HG03108 (cell line): ENCODE measurements at regions not wholly inside any gene's neighbourhood (a gene's known extent, or its start where the extent isn't known, plus 50 kb on each side); places are given as distances from the start of the nearest gene placed in this dataset.

ENCODE experiments used
- ATAC-seq: cut with Tn5 transposase; IDR thresholded peaks from one replicate; pipeline ENCODE4 v1.9.1; 2021; ENCODE audit warnings: moderate library complexity; ENCODE audit not compliant: unreplicated experiment

DNA sequence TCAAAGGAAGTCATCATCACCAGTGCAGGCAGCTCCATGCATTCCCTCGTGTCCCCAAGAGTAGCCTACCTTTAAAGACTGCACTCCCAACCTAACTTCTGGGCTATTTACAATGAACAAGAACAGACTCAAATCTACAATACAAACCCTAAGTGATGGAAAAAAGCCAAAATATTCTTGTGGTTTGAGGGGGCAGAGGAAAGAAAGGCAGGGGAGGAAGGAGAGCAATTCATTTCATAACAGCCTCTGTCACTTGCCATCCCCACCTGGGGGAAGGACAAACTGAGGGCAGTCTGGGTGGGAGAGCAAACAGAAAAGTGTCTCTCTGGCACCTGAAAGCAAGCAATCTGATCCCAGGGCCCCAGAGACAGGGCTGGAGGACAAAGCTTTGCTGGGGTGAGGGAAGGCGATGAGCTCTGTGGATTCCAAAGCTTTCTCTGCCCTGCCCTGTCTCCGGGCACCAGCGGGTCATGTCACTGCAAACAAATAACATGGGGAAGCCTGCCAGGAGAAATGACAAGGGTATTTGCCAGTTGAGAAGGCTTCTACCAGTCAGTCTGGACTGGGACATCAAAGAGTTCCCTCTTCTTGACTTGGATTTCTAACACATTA lies 528.0 kb upstream of the TNP1 start:
- ATAC-seq = no peak

DNA sequence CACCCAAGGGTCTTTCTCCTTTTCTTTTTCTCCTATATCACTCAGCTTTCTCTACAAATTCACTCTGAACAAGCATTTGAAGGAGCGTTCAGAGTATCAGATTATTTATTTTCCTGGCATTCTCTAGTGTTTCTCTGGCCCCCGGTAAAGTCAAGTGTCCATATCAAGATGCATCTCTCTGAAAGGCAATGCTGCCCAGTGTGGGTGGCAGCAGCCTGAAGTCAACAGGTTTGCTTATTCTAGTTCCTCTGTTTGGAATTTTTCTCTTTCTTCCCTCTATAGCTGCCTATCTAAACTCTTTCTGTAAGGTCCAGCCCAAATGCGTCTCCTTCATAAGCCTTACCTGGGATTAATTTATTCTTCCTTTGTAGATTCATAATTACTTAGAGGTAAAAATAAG lies 526.2 kb upstream of the TNP1 start:
- ATAC-seq = no peak

- ATAC-seq = no peak
Measured at GRCh38 chr2:217383620-217384019, 523.8 kb upstream of the TNP1 start.

- ATAC-seq = no peak
Measured at GRCh38 chr2:217382794-217383193, 522.9 kb upstream of the TNP1 start.

DNA sequence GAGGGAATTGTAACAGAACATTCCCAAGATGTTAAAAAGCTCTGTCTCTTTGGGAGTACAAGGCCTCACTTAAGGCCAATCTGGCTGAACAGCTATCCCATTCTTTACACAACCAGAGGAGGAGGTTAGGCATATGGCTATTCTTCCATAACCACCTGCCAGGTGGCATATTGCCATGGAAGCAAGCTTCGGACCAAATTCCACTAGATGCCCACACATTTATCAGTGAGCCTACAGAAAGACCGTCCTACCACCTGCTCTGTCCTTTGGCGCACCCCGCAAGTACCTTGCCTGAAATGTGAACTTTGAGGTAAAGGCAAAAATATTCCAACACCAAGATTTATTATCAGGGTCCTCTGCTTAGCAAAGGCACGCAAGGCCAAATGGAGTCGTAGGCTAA lies 519.9 kb upstream of the TNP1 start:
- ATAC-seq = no peak

DNA sequence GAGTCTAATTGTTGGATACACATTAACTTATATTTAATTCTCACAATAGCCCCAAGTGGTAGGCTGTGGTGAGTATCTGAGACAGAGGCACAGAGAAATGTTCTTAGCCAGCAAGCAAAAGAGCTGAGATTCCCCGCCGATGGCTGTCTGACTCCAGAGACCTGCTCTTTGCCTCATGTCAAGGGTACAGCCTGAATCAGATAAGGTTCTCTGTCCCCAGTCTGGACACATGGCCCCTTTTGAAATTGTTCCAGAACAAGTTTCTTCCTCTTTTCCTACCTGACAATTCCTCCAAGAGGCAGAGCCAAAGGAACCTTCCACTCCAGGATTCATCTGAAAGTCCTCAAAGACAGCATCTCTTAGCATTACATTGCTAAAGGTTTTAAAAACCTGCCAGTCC lies 512.9 kb upstream of the TNP1 start:
- ATAC-seq = no peak

DNA sequence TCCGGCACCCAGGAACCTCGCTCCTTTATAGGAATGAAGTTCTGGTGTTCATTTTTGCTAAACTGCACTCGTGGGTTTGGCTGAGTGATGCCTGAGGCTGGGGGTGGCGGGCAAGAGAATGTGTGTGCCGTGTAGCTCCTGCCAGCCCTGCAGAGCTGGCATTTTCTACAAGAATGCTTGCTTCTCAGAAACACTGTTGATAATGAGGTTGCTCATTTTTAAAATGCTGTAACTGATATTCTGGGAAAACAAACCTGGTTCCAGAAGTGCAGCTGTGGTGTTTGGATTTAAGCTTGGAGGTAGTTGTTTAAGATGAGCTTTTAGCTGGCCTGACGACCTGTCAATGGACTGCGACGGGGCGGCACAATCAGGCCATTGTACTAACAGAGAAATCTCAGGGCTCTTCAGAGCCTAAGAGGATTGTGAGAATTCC lies 511.9 kb upstream of the TNP1 start:
- ATAC-seq = no peak

DNA sequence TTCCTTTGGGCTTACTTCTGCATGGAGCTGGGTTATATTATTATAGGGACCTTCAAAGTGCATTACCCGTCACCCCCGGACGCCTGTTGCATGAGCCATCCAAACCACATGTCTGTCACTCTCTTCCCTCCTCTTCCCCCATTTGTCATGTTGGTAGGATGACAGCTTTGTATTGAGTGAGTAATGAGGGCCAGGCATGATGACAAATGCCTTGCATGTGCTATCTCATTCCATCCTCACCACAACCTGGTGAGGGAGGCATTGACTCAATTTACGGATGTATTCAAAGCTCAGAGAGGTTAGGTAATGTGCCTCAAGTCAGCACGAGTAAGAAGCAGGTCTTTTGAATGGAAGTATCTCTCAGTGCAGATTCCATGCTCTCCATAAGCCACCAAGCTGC lies 510.5 kb upstream of the TNP1 start:
- ATAC-seq = no peak

GRCh38 chr2:217367464-217367863 lies 507.6 kb upstream of the TNP1 start:
- ATAC-seq = no peak

GRCh38 chr2:217366966-217367365 lies 507.1 kb upstream of the TNP1 start:
- ATAC-seq = no peak

DNA sequence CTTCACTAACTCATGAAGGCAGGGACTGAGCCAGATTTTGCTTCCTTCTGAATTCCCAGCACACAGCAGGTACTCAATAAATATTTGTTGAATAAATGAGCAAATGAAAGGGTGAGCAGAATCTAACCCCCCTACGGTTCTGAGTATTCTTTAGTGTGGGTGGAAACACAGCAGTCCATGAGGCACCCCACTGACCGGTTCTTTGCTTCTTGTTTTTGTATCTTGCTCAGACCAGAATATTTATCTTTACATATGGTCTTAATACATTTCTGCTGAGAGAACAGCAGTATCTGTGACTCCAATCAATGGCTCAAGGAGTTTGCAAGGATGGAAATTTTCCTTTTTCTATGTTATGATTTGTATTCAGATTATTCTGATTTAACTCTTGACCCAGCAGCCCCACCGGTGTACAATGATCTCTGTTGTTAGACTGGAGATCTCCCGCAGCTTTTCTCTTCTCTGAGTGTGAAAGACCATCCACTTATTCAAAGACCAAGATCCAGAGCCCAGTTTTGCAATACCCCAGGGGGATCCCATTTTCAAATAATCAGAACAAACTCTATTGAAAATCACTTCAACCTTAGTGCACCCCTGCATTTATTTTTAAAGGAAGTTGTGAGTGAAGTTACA lies 506.5 kb upstream of the TNP1 start:
- ATAC-seq = no peak

GRCh38 chr2:217365656-217366055 lies 505.8 kb upstream of the TNP1 start:
- ATAC-seq = no peak

DNA sequence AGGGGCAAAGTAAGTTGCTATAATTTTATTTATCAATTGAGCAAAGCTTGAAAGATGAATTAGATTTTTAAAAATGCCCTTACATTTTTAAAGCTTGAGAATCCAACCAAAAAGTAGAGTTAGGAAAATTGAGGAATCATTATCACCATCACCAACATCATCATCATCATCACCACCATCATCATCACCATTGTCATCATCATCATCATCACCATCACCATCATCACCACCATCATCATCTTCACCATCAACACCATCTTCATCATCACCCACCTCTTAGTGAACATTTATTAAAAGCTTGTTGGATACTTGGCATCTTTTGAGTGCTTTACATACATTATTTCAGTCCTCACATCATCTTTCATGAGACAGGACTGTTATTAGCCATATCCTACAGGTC lies 504.4 kb upstream of the TNP1 start:
- ATAC-seq = no peak

GRCh38 chr2:217363470-217363869 lies 503.6 kb upstream of the TNP1 start:
- no peak for ATAC-seq

DNA sequence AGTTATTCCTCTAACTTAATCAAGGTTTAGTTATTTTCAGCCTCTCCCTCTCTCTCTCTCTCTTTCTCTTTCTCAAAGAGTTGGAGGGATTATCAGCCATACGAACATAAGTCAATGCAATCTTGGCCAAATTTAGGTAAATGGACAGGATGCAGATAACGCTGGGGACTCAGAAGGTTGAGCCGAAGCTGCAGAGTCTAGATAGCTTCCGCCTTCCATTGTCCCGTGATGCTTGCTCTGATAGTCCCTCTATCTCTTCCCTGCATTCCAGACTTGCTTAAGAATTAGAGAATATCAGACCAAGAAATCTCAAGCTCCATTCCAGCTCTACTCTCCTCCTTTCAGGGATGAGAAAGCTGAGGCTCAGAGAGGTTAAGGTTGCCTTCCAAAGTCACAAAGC lies 502.8 kb upstream of the TNP1 start:
- ATAC-seq = no peak

GRCh38 chr2:217362286-217362685 lies 502.4 kb upstream of the TNP1 start:
- ATAC-seq = no peak

DNA sequence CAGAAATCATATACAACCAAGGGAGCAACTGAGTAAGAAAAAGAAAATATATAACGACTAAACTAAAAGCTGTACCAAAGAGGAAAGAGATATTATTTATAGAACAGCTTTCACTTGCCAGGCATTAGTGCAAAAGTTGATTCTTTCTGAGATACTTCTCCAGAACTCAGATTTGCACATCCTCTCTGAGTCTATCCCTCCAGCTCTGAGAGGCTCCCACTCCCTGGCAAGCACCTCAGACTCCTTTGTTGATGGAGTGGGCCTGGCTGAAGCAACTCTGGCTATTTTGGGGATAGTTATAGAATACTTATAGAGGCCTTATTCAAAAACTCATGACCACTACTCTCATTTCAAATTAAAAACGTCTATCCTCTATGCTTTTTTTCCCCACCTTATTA lies 501.6 kb upstream of the TNP1 start:
- ATAC-seq = no peak

DNA sequence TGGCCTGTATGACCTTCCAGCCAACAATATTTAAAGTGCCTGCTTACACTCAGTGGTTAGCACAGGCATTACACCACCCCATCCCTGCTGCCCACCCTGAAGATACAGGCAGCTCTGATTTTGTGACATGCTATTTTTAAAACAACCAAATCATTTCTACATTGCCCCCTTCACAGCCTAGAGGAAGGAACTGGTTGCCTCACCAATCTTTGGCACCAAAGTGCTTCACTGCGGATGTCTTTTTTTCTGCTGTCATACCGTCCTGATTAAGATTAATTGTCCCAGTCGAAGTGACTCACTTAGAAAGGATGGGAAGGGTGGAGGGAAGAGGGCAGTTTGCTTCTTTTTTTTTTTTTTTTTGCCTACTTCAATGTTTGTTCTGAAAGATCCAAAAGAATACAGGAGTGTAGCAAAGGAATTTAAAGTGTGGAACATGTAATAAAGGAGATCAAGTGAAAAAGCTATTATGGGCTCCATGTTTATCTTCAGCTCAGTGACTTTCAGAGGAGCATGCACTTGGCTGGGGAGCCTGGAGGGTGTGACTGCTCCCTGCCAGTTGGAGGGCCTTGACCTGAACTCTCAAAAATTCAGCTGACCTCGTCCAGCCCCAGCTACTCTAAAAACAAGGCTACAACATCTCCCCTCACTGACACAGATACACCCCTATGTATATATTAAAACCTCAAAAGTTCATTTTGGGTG lies 501.1 kb upstream of the TNP1 start:
- ATAC-seq = no peak

DNA sequence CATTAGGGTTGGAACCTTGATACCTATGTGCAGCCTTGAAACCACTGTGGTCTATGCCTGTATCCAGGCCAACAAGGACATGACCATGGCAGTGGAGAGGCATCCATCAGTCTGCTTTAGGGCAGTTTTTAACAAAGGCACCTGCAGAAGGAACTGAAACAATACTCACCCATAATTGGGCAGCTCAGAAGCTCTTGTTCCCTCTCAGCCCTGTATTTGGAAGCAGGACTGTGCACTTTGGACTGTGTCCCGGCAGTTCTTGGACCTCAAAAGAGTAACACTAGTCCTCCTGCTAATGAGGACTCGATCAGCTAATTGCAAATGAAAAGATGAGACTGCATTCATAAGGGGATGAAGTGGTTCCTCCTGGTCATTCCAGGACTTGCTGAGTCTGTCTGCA lies 500.2 kb upstream of the TNP1 start:
- ATAC-seq = no peak

DNA sequence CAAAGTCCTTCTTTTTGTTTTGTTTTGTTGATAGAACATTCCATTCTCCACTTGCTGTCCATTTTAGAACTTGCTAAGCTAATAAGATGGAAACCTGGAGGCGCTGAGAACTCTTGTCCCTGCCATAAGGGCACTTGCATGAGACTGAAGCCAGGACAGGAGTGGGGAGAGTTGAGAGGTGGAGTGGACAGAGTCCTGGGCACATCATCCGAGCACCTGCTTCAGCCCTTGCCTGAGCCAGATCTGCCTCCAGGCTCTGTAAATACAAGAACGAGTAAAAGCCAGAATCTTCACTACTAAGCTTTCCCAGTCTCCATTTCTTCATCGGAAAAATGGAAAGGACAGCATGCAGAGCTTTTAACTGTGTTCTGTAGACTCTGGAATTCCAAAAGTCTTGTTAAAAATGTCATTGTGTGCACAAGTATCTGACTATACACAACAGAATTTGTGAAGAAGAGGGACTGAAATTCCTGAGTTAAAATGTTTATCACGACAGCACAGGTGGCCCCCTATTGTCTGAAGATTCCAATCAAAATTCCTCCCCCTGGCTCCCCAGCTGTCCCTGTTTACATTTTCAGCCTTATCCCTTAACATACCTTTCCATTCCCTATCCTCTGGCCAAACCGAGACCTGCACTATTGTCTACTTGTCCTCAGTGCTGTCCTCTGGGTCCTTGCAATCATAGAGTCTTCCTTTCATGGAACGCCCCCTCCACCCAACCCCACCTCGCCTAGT lies 498.2 kb upstream of the TNP1 start:
- no peak for ATAC-seq

GRCh38 chr2:217356781-217357180 lies 496.9 kb upstream of the TNP1 start:
- no peak for ATAC-seq

- ATAC-seq = no peak
Measured at GRCh38 chr2:217356142-217356541, 496.3 kb upstream of the TNP1 start.
